ENCODE measurements at regions not wholly inside any gene's neighbourhood (a gene's known extent, or its start where the extent isn't known, plus 50 kb on each side); places are given as distances from the start of the nearest gene placed in this dataset.
A peak's percentile ranks its signal among the peaks of the same experiment; 100 is the strongest.

GRCh38 chr7:46226860-46227259 is 305.8 kb upstream of the IGFBP3 start:
- H3K36me3 ChIP-seq (ENCODE audit: control insufficient read depth in 4 of 4, insufficient read depth in 3 of 4, low read depth in 1 of 4, low read length in 3 of 4): no peaks in the 10 kb centered on the region
- H3K27me3 ChIP-seq (ENCODE audit: control insufficient read depth in 4 of 4, insufficient read depth in 4 of 4, low read length in 3 of 4): no peaks in the 10 kb centered on the region
- H3K4me1 ChIP-seq (ENCODE audit: control insufficient read depth in 4 of 4, insufficient read depth in 4 of 4, low read length in 3 of 4): no peaks in the 10 kb centered on the region
- TF ChIP-seq RXRA (IDR thresholded peaks at IDR 0.05): peak in 1 of 2 donors; percentile 23
- TF ChIP-seq YY1 (IDR thresholded peaks at IDR 0.05): no peak
- TF ChIP-seq TAF1 (conservative IDR thresholded peaks at IDR 0.05): no peak
- no peak for TF ChIP-seq HNF4A (conservative IDR thresholded peaks at IDR 0.05)
- peak; percentile 8 for TF ChIP-seq SP1 (IDR thresholded peaks at IDR 0.05)
- peak; percentile 16 for TF ChIP-seq ATF3 (IDR thresholded peaks at IDR 0.05)
- TF ChIP-seq RAD21 (IDR thresholded peaks at IDR 0.05): peak in 1 of 2 donors; percentile 9
- no peak for DNase-seq (ENCODE audit: low spot score)
- peaks cover 0 to 1% (median 0%) of the 10 kb centered on the region in 4 donors for H3K9me3 ChIP-seq (ENCODE audit: control insufficient read depth in 4 of 4, low read length in 3 of 4)
- WGBS: 34% methylated on average over 3 of the region's 3 CpGs
- H3K4me3 ChIP-seq (ENCODE audit: low read depth in 1 of 3, low read length in 3 of 3): no peak overlapping the region
- no peak overlapping the region for H3K27ac ChIP-seq (ENCODE audit: low read depth in 1 of 2, low read length in 2 of 2)
- H3K9ac ChIP-seq (ENCODE audit: low read depth in 1 of 2, low read length in 2 of 2): no peak overlapping the region

- Histone ChIP-seq H3K9me3 (ENCODE audit: control insufficient read depth in 4 of 4, low read length in 3 of 4) (peaks cover 0 to 1% (median 0%) of the 10 kb centered on the region in 4 donors), H3K4me1 (ENCODE audit: control insufficient read depth in 4 of 4, insufficient read depth in 4 of 4, low read length in 3 of 4) (no peaks in the 10 kb centered on the region), H3K4me3 (ENCODE audit: low read depth in 1 of 3, low read length in 3 of 3) (no peak overlapping the region), H3K9ac (ENCODE audit: low read depth in 1 of 2, low read length in 2 of 2) (no peak overlapping the region), H3K27ac (ENCODE audit: low read depth in 1 of 2, low read length in 2 of 2) (no peak overlapping the region), H3K27me3 (ENCODE audit: control insufficient read depth in 4 of 4, insufficient read depth in 4 of 4, low read length in 3 of 4) (no peaks in the 10 kb centered on the region), H3K36me3 (ENCODE audit: control insufficient read depth in 4 of 4, insufficient read depth in 3 of 4, low read depth in 1 of 4, low read length in 3 of 4) (no peaks in the 10 kb centered on the region)
- TF ChIP-seq HNF4A (conservative IDR thresholded peaks at IDR 0.05) (no peak), TAF1 (conservative IDR thresholded peaks at IDR 0.05) (no peak), REST (IDR thresholded peaks at IDR 0.05) (no peak), NR2F2 (IDR thresholded peaks at IDR 0.05) (no peak), GABPA (IDR thresholded peaks at IDR 0.05 in 1 of 2, conservative IDR thresholded peaks at IDR 0.05 in 1 of 2) (no peak), EGR1 (IDR thresholded peaks at IDR 0.05; ENCODE audit: low read depth in 2 of 2) (no peak), ZBTB33 (IDR thresholded peaks at IDR 0.05) (no peak), CTCF (IDR thresholded peaks at IDR 0.05; ENCODE audit: low read depth, low read length, missing input control) (no peak), SP1 (IDR thresholded peaks at IDR 0.05) (no peak), RXRA (IDR thresholded peaks at IDR 0.05) (no peak), FOXA1 (IDR thresholded peaks at IDR 0.05) (no peak), MAX (IDR thresholded peaks at IDR 0.05) (no peak)
- no peak for DNase-seq (ENCODE audit: low spot score)
- 73% methylated on average over 5 of the region's 5 CpGs for WGBS
These were observed 303.3 kb upstream of the IGFBP3 start for GRCh38 chr7:46224363-46224762.

All from liver (tissue), 8 donors.